Muscle of leg (tissue), 3 donors: ENCODE measurements at regions not wholly inside any gene's neighbourhood (a gene's known extent, or its start where the extent isn't known, plus 50 kb on each side); places are given as distances from the start of the nearest gene placed in this dataset.

Source experiments
- DNase-seq: peaks from one replicate; pipeline ENCODE4 v3.0.0; 2013
- H3K27ac ChIP-seq: one replicate; pipeline ENCODE4 v1.5.1; 2013; ENCODE audit warnings: mild to moderate bottlenecking, low read length, control low read depth
- H3K27me3 ChIP-seq: one replicate; pipeline ENCODE4 v1.6.1; 2013; ENCODE audit warnings: low read length; ENCODE audit not compliant: control insufficient read depth, insufficient read depth
- H3K36me3 ChIP-seq: one replicate; pipeline ENCODE4 v1.6.1; 2013; ENCODE audit warnings: low read length; ENCODE audit not compliant: control insufficient read depth, insufficient read depth
- H3K4me1 ChIP-seq: one replicate; pipeline ENCODE4 v1.6.1; 2013; ENCODE audit warnings: low read length; ENCODE audit not compliant: control insufficient read depth, insufficient read depth
- H3K4me3 ChIP-seq: one replicate; pipeline ENCODE4 v1.5.1; 2013; ENCODE audit warnings: low read length, control low read depth
- H3K9me3 ChIP-seq: replicated peaks from 2 replicates; pipeline ENCODE4 v1.6.1; 2013; ENCODE audit warnings: low read depth, low read length; ENCODE audit not compliant: control insufficient read depth
- WGBS: methylation state at CpG from one replicate; pipeline ENCODE4 v1.1.5; 2013; ENCODE audit warnings: missing lambda C conversion rate; ENCODE audit not compliant: insufficient coverage; 5-methylcytosine and 5-hydroxymethylcytosine counted together

- WGBS, result 65% methylated on average over 13 of the region's 16 CpGs
- no peak for DNase-seq
- Histone ChIP-seq H3K27me3 (peaks cover 15% of the 10 kb centered on the region), H3K36me3 (no peaks in the 10 kb centered on the region), H3K4me1 (no peaks in the 10 kb centered on the region), H3K9me3 (no peaks in the 10 kb centered on the region), H3K27ac (no peak overlapping the region), H3K4me3 (no peak overlapping the region)
Observed at GRCh38 chr12:111214401-111214800, 154.5 kb downstream of the PHETA1 start.

GRCh38 chr12:111213561-111213960, 155.3 kb downstream of the PHETA1 start:
- Histone ChIP-seq H3K9me3 (no peaks in the 10 kb centered on the region), H3K27ac (no peak overlapping the region), H3K4me1 (no peaks in the 10 kb centered on the region), H3K4me3 (no peak overlapping the region), H3K27me3 (peaks cover 13% of the 10 kb centered on the region), H3K36me3 (no peaks in the 10 kb centered on the region)
- no peak for DNase-seq
- WGBS, result no CpG with 5 or more reads among the region's 5 CpGs

GRCh38 chr12:111212814-111213456, 156.0 kb downstream of the PHETA1 start:
- Histone ChIP-seq H3K27me3 (peaks cover 13% of the 10 kb centered on the region), H3K4me3 (no peak overlapping the region), H3K4me1 (no peaks in the 10 kb centered on the region), H3K9me3 (no peaks in the 10 kb centered on the region), H3K36me3 (no peaks in the 10 kb centered on the region), H3K27ac (no peak overlapping the region)
- WGBS, result 90% methylated on average over 2 of the region's 12 CpGs
- no peak for DNase-seq

- no peak overlapping the region for H3K27ac ChIP-seq
- peaks cover 12% of the 10 kb centered on the region for H3K27me3 ChIP-seq
- WGBS, result 7% methylated on average over 4 of the region's 7 CpGs
- H3K4me3 ChIP-seq, result no peak overlapping the region
- no peaks in the 10 kb centered on the region for H3K36me3 ChIP-seq
- peak; percentile 9 for DNase-seq
- H3K4me1 ChIP-seq, result no peaks in the 10 kb centered on the region
- no peaks in the 10 kb centered on the region for H3K9me3 ChIP-seq
Observed at GRCh38 chr12:111211910-111212757, 156.8 kb downstream of the PHETA1 start.

- WGBS, result no CpG with 5 or more reads among the region's 4 CpGs
- no peaks in the 10 kb centered on the region for H3K4me1 ChIP-seq
- no peaks in the 10 kb centered on the region for H3K36me3 ChIP-seq
- peaks cover 4% of the 10 kb centered on the region for H3K27me3 ChIP-seq
- DNase-seq, result no peak
- no peak overlapping the region for H3K27ac ChIP-seq
- no peaks in the 10 kb centered on the region for H3K9me3 ChIP-seq
- no peak overlapping the region for H3K4me3 ChIP-seq
Observed at GRCh38 chr12:111209811-111210210, 159.1 kb downstream of the PHETA1 start.

GRCh38 chr12:111207761-111208160, 161.1 kb downstream of the PHETA1 start:
- H3K27me3 ChIP-seq, result peaks cover 4% of the 10 kb centered on the region
- 59% methylated on average over 3 of the region's 3 CpGs for WGBS

GRCh38 chr12:111204788-111205241, 164.1 kb downstream of the PHETA1 start:
- Histone ChIP-seq H3K27me3 (peaks cover 28% of the 10 kb centered on the region), H3K4me3 (no peak overlapping the region), H3K4me1 (no peaks in the 10 kb centered on the region), H3K36me3 (no peaks in the 10 kb centered on the region), H3K27ac (no peak overlapping the region), H3K9me3 (no peaks in the 10 kb centered on the region)
- 66% methylated on average over 11 of the region's 15 CpGs for WGBS
- DNase-seq, result no peak

More at GRCh38 chr12:111207761-111208160, 161.1 kb downstream of the PHETA1 start:
- no peak for DNase-seq
- H3K27ac ChIP-seq, result no peak overlapping the region
- H3K36me3 ChIP-seq, result no peaks in the 10 kb centered on the region
- H3K4me3 ChIP-seq, result no peak overlapping the region
- no peaks in the 10 kb centered on the region for H3K4me1 ChIP-seq
- no peaks in the 10 kb centered on the region for H3K9me3 ChIP-seq

- H3K9me3 ChIP-seq, result no peaks in the 10 kb centered on the region
- H3K4me1 ChIP-seq, result no peaks in the 10 kb centered on the region
- no peak for DNase-seq
- WGBS, result 44% methylated on average over 1 of the region's 2 CpGs
- no peak overlapping the region for H3K4me3 ChIP-seq
- no peak overlapping the region for H3K27ac ChIP-seq
- H3K36me3 ChIP-seq, result no peaks in the 10 kb centered on the region
- H3K27me3 ChIP-seq, result peaks cover 31% of the 10 kb centered on the region
Observed at GRCh38 chr12:111203969-111204368, 164.9 kb downstream of the PHETA1 start.

- DNase-seq, result no peak
- no peaks in the 10 kb centered on the region for H3K4me1 ChIP-seq
- H3K27ac ChIP-seq, result no peak overlapping the region
- 72% methylated on average over 4 of the region's 4 CpGs for WGBS
- H3K27me3 ChIP-seq, result peaks cover 36% of the 10 kb centered on the region
- H3K9me3 ChIP-seq, result no peaks in the 10 kb centered on the region
- no peak overlapping the region for H3K4me3 ChIP-seq
- H3K36me3 ChIP-seq, result no peaks in the 10 kb centered on the region
Observed at GRCh38 chr12:111203446-111203845, 165.4 kb downstream of the PHETA1 start.

GRCh38 chr12:111202237-111202915, 166.5 kb downstream of the PHETA1 start:
- H3K36me3 ChIP-seq, result no peaks in the 10 kb centered on the region
- no peak for DNase-seq
- 36% methylated on average over 15 of the region's 17 CpGs for WGBS
- H3K27ac ChIP-seq, result no peak overlapping the region
- H3K4me1 ChIP-seq, result no peaks in the 10 kb centered on the region
- H3K27me3 ChIP-seq, result peaks cover 36% of the 10 kb centered on the region
- no peaks in the 10 kb centered on the region for H3K9me3 ChIP-seq
- no peak overlapping the region for H3K4me3 ChIP-seq
